H9 (cell line): ENCODE measurements at regions not wholly inside any gene's neighbourhood (a gene's known extent, or its start where the extent isn't known, plus 50 kb on each side); places are given as distances from the start of the nearest gene placed in this dataset.

ENCODE experiments used
- DNase-seq: peaks from one replicate; pipeline ENCODE4 v3.0.0-alpha.2; 2017
- H2AFZ ChIP-seq: one replicate; pipeline ENCODE4 v1.6.1; 2013; ENCODE audit warnings: mild to moderate bottlenecking, low read length, control low read depth, moderate library complexity
- H2AK5ac ChIP-seq: 2 replicates; pipeline ENCODE4 v1.6.1; 2013; ENCODE audit warnings: low read length, control low read depth, mixed read lengths; ENCODE audit not compliant: insufficient read length
- H2BK120ac ChIP-seq: one replicate; pipeline ENCODE4 v1.6.1; 2013; ENCODE audit warnings: low read depth, mild to moderate bottlenecking, low read length, control low read depth, inconsistent platforms; ENCODE audit not compliant: poor library complexity, severe bottlenecking
- H2BK12ac ChIP-seq: 2 replicates; pipeline ENCODE4 v1.6.1; 2013; ENCODE audit warnings: low read length, control low read depth, mixed read lengths, low read depth; ENCODE audit not compliant: insufficient read length
- H2BK15ac ChIP-seq: 2 replicates; pipeline ENCODE4 v1.6.1; 2013; ENCODE audit warnings: low read depth, low read length, control low read depth
- H2BK20ac ChIP-seq: one replicate; pipeline ENCODE4 v1.6.1; 2013; ENCODE audit warnings: low read depth, mild to moderate bottlenecking, low read length, control low read depth, inconsistent platforms; ENCODE audit not compliant: poor library complexity, severe bottlenecking
- H2BK5ac ChIP-seq: 2 replicates; pipeline ENCODE4 v1.6.1; 2013; ENCODE audit warnings: low read length, control low read depth, mixed read lengths; ENCODE audit not compliant: insufficient read length
- H3K14ac ChIP-seq: 2 replicates; pipeline ENCODE4 v1.6.1; 2013; ENCODE audit warnings: low read length, control low read depth; ENCODE audit not compliant: insufficient read depth
- H3K18ac ChIP-seq: 2 replicates; pipeline ENCODE4 v1.6.1; 2013; ENCODE audit warnings: low read depth, mild to moderate bottlenecking, mixed read lengths, low read length, control low read depth; ENCODE audit not compliant: insufficient read length
- H3K23ac ChIP-seq: 2 replicates; pipeline ENCODE4 v1.6.1; 2013; ENCODE audit warnings: low read length, control low read depth, mixed read lengths, low read depth; ENCODE audit not compliant: insufficient read length
- H3K23me2 ChIP-seq: 2 replicates; pipeline ENCODE4 v1.6.1; 2013; ENCODE audit warnings: low read depth, mild to moderate bottlenecking, mixed read lengths, low read length, control low read depth; ENCODE audit not compliant: insufficient read length, poor library complexity, severe bottlenecking
- H3K27ac ChIP-seq: 2 replicates; pipeline ENCODE4 v1.5.1; 2013; ENCODE audit warnings: low read length, control low read depth, mixed read lengths, low read depth; ENCODE audit not compliant: insufficient read length
- H3K27me3 ChIP-seq: 2 replicates; pipeline ENCODE4 v1.6.1; 2013; ENCODE audit warnings: low read length, control low read depth, inconsistent platforms; ENCODE audit not compliant: insufficient read depth
- H3K4ac ChIP-seq: 2 replicates; pipeline ENCODE4 v1.6.1; 2013; ENCODE audit warnings: low read depth, mild to moderate bottlenecking, control low read depth, inconsistent platforms, low read length, moderate library complexity
- H3K4me1 ChIP-seq: 2 replicates; pipeline ENCODE4 v1.6.1; 2013; ENCODE audit warnings: low read length, control low read depth, inconsistent platforms; ENCODE audit not compliant: insufficient read depth
- H3K4me2 ChIP-seq: 2 replicates; pipeline ENCODE4 v1.6.1; 2013; ENCODE audit warnings: low read length, control low read depth, mixed read lengths; ENCODE audit not compliant: insufficient read length, insufficient read depth
- H3K56ac ChIP-seq: 2 replicates; pipeline ENCODE4 v1.6.1; 2013; ENCODE audit warnings: low read depth, mild to moderate bottlenecking, mixed read lengths, low read length, control low read depth; ENCODE audit not compliant: insufficient read length
- H3K79me1 ChIP-seq: 2 replicates; pipeline ENCODE4 v1.6.1; 2013; ENCODE audit warnings: low read depth, mild to moderate bottlenecking, moderate library complexity, low read length, control low read depth, inconsistent platforms; ENCODE audit not compliant: insufficient read depth, poor library complexity, severe bottlenecking
- H3K79me2 ChIP-seq: 2 replicates; pipeline ENCODE4 v1.6.1; 2013; ENCODE audit warnings: low read length, control low read depth, inconsistent platforms; ENCODE audit not compliant: insufficient read depth
- H3K9ac ChIP-seq: 2 replicates; pipeline ENCODE4 v1.6.1; 2013; ENCODE audit warnings: low read length, control low read depth, mixed read lengths; ENCODE audit not compliant: insufficient read length; ENCODE audit errors: extremely low read depth
- H3K9me3 ChIP-seq: one replicate; pipeline ENCODE4 v1.6.1; 2013; ENCODE audit warnings: low read depth, low read length, inconsistent platforms; ENCODE audit not compliant: control insufficient read depth
- H3T11ph ChIP-seq: one replicate; pipeline ENCODE4 v1.6.1; 2013; ENCODE audit warnings: mild to moderate bottlenecking, low read length, control low read depth, inconsistent platforms
- H4K20me1 ChIP-seq: one replicate; pipeline ENCODE4 v1.6.1; 2013; ENCODE audit not compliant: control insufficient read depth, insufficient read length, insufficient read depth
- H4K5ac ChIP-seq: 2 replicates; pipeline ENCODE4 v1.6.1; 2013; ENCODE audit warnings: low read depth, mild to moderate bottlenecking, mixed read lengths, low read length, control low read depth; ENCODE audit not compliant: insufficient read length
- H4K8ac ChIP-seq: replicated peaks from 2 replicates; pipeline ENCODE4 v1.6.1; 2013; ENCODE audit warnings: low read length, control low read depth, mixed read lengths, low read depth; ENCODE audit not compliant: insufficient read length
- H4K91ac ChIP-seq: 2 replicates; pipeline ENCODE4 v1.6.1; 2013; ENCODE audit warnings: low read depth, mild to moderate bottlenecking, moderate library complexity, mixed read lengths, low read length, control low read depth; ENCODE audit not compliant: insufficient read length
- H3K27ac Mint-ChIP-seq, 3 experiments: 2 replicates in 2 of 3; 3 replicates in 1 of 3; pipeline ENCODE4 v1.8.0; 2020 to 2021; ENCODE audit warnings: mixed read lengths in 3 of 3, mild to moderate bottlenecking in 1 of 3, moderate library complexity in 1 of 3
- H3K27me3 Mint-ChIP-seq: 2 replicates; pipeline ENCODE4 v1.8.0; 2021; ENCODE audit warnings: low read depth, mild to moderate bottlenecking, moderate library complexity, mixed read lengths
- H3K36me3 Mint-ChIP-seq, 3 experiments: 2 replicates in 2 of 3; 3 replicates in 1 of 3; pipeline ENCODE4 v1.8.0; 2020 to 2021; ENCODE audit warnings: low read depth in 3 of 3, mixed read lengths in 3 of 3; ENCODE audit not compliant: insufficient read depth in 1 of 3
- H3K4me1 Mint-ChIP-seq, 2 experiments: 2 replicates each; pipeline ENCODE4 v1.8.0; 2020; ENCODE audit warnings: mixed read lengths in 2 of 2
- H3K4me3 Mint-ChIP-seq, 2 experiments: 2 replicates in 1 of 2; 3 replicates in 1 of 2; pipeline ENCODE4 v1.8.0; 2020 to 2021; ENCODE audit warnings: mild to moderate bottlenecking in 2 of 2, mixed read lengths in 2 of 2, moderate library complexity in 1 of 2
- H3K9me3 Mint-ChIP-seq, 2 experiments: 2 replicates in 1 of 2; 3 replicates in 1 of 2; pipeline ENCODE4 v1.8.0; 2020; ENCODE audit warnings: mild to moderate bottlenecking in 2 of 2, mixed read lengths in 2 of 2, moderate library complexity in 1 of 2
- CTCF ChIP-seq: fragments of 200-600 bp; sonication (generic); conservative IDR thresholded peaks from 3 replicates; pipeline ENCODE4 v1.8.0; 2021; ENCODE audit warnings: antibody characterized with exemption, mild to moderate bottlenecking
- WGBS: extraction: QIAGEN DNeasy Blood & Tissue Kit; methylation state at CpG from one replicate; pipeline ENCODE4 v1.1.7; 2013; ENCODE audit warnings: missing lambda C conversion rate, low lambda C conversion rate, mixed read lengths; ENCODE audit not compliant: insufficient read length; ENCODE audit errors: extremely low coverage; 5-methylcytosine and 5-hydroxymethylcytosine counted together

GRCh38 chrX:20965270-20966044 is 408.8 kb upstream of the CNKSR2 start:
- no peak overlapping the region for H3K4me2 ChIP-seq
- peaks cover 0 to 11% (median 2%) of the 10 kb centered on the region in 3 experiments; a peak in 2 of 7 replicates for H3K36me3 Mint-ChIP-seq
- no peak overlapping the region for H3K56ac ChIP-seq
- no peak overlapping the region for H3T11ph ChIP-seq
- H3K4ac ChIP-seq: no peak overlapping the region
- H2BK20ac ChIP-seq: no peak overlapping the region
- no peak for DNase-seq
- no peak overlapping the region for H3K14ac ChIP-seq
- no CpG with 5 or more reads among the region's 5 CpGs for WGBS
- no peak overlapping the region for H2AK5ac ChIP-seq
- H3K18ac ChIP-seq: no peak overlapping the region
- H3K79me2 ChIP-seq: no peaks in the 10 kb centered on the region
- H4K20me1 ChIP-seq: no peaks in the 10 kb centered on the region
- H4K91ac ChIP-seq: no peak overlapping the region
- H3K23ac ChIP-seq: no peak overlapping the region
- H3K79me1 ChIP-seq: no peaks in the 10 kb centered on the region
- H3K4me3 Mint-ChIP-seq: no peak overlapping the region
- H2AFZ ChIP-seq: no peak overlapping the region
- H3K23me2 ChIP-seq: no peaks in the 10 kb centered on the region
- H3K9ac ChIP-seq: no peak overlapping the region
- no peak overlapping the region for H4K8ac ChIP-seq
- no peak overlapping the region for H2BK120ac ChIP-seq
- H3K27ac Mint-ChIP-seq: 0 out of 7 replicates have a peak overlapping the region, but pooled peaks of 1 of the 3 experiments have one; percentile 54
- H3K27me3 ChIP-seq: no peaks in the 10 kb centered on the region
- peaks cover 5% of the 10 kb centered on the region for H3K9me3 ChIP-seq
- H2BK5ac ChIP-seq: no peak overlapping the region
- no peak overlapping the region for H4K5ac ChIP-seq
- H3K4me1 Mint-ChIP-seq: peaks cover 10 to 26% of the 10 kb centered on the region in 2 experiments
- no peak overlapping the region for H3K27ac ChIP-seq
- no peak for TF ChIP-seq CTCF
- no peaks in the 10 kb centered on the region for H3K4me1 ChIP-seq
- no peak overlapping the region for H2BK15ac ChIP-seq
- H2BK12ac ChIP-seq: no peak overlapping the region
- H3K9me3 Mint-ChIP-seq: peaks cover 0 to 34% of the 10 kb centered on the region in 2 experiments; a peak in 3 of 5 replicates
- no peaks in the 10 kb centered on the region for H3K27me3 Mint-ChIP-seq
